ENCODE measurements at regions not wholly inside any gene's neighbourhood (a gene's known extent, or its start where the extent isn't known, plus 50 kb on each side); places are given as distances from the start of the nearest gene placed in this dataset.

DNA sequence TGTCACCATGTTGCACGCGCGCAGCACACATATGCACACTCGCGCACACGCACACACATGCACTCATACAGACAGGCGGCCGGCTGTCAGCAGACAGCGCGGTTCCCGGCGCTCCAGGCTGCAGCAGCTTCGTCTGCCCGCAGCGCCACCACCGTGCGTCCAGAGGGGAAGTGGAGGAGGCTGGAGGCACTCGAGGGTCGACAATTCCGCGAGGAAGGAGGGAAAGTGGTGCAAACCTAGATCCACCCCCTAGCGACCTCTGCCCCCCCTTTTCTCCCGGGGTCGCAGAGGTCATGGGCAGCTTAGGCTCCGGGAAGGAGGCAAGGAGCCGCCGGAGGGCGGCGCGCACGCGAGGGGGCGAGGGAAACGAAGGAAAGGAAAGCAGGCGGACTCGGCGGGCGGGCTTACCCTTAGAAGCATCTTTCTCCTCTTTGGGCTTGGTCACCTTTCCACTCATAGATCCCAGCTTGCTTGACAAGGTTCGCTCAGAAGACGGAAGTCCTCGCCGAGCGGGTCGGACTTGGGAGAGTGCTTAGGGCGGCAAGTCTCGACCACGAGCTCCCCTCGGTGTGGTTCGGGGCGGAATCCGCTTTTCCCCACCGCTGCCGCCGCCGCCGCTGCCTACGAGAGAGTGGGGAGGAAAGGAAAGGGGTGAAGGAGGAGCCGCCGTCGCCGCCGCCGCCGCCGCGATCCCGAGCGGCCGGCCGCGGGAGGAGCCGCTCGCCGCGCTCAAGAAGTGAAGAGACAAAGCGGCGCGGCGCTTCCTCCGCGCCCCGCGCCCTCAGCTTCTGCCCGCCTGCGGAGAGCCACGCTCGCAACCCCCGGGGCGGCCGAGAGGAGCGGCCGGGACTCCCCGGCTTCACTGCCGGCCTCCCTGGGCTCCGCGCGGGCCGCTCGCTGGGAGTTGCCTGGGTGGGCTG lies 326.6 kb upstream of the F9 start:
- CTCF ChIA-PET (ENCODE audit: low intra/inter-chr PET ratio), result no interaction called here
- Histone ChIP-seq H3K9me3 (replicated peaks; ENCODE audit: control insufficient read depth, insufficient read depth, low read depth, low read length) (no peaks in the 10 kb centered on the region), H3K4me1 (replicated peaks in 1 of 2; ENCODE audit: control insufficient read depth in 2 of 2, insufficient read depth in 2 of 2, low read length in 2 of 2) (peaks cover 37 to 40% of the 10 kb centered on the region in 2 experiments; a peak in 4 of 5 replicates), H2AFZ (ENCODE audit: low read depth, low read length) (peak overlapping the region; percentile 63), H4K20me1 (replicated peaks; ENCODE audit: control insufficient read depth, insufficient read depth, low read length) (no peaks in the 10 kb centered on the region), H3K27me3 (ENCODE audit: control insufficient read depth in 2 of 2, insufficient read depth in 2 of 2, low read length in 2 of 2) (no peaks in the 10 kb centered on the region), H3K36me3 (ENCODE audit: control insufficient read depth, insufficient read depth, low read length) (peaks cover 4% of the 10 kb centered on the region; the same call in 1 of the 3 replicates), H3K4me3 (peak overlapping the region; percentile 45), H3K4me2 (ENCODE audit: insufficient read depth, low read length) (peak overlapping the region; percentile 74), H3K27ac (ENCODE audit: extremely low read depth, low read depth, low read length) (peak overlapping the region; percentile 70), H3K9ac (ENCODE audit: insufficient read depth in 1 of 2, low read depth in 2 of 2, low read length in 2 of 2) (peak overlapping the region; percentile 64 to 91), H3K79me2 (ENCODE audit: control insufficient read depth, insufficient read depth, low read length) (peaks cover 13% of the 10 kb centered on the region; the same call in 2 of the 3 replicates), H3K9me1 (ENCODE audit: control insufficient read depth, insufficient read depth, low read length) (no peaks in the 10 kb centered on the region)
- POLR2A ChIA-PET, result interaction anchor here (0.9 to 1.6 kb wide), 3 partner anchors 9 to 35 kb away, joined by 3 to 5 read pairs (median 5); no protein-coding TSS in a partner anchor
- in situ Hi-C loops (cut with MboI) (no loop called here), intact Hi-C loops (cut with micrococcal nuclease) (loop anchor here (5.0 kb wide), 1 partner anchor 77 kb away; no protein-coding TSS in a partner anchor)
- FAIRE-seq, result no peak
- peak in 2 of 4 experiments; percentile 21 to 28 for DNase-seq (ENCODE audit: extremely low read depth in 1 of 4, low spot score in 3 of 4)
- WGBS (ENCODE audit: insufficient coverage, low coverage, missing lambda C conversion rate), result 26% methylated on average over 14 of the region's 99 CpGs
- ATAC-seq, result peak; percentile 25
- BruUV-seq (replicated peaks), result TSS peak; percentile 86
- peak; percentile 51; the same call in 1 of the 2 replicates for TF ChIP-seq L3MBTL2 (IDR thresholded peaks at IDR 0.05)
- TF ChIP-seq HDGF (IDR thresholded peaks at IDR 0.05), result no peak
- peak; percentile 54; the same call in 1 of the 2 replicates for TF ChIP-seq SPI1 (IDR thresholded peaks at IDR 0.05; ENCODE audit: borderline replicate concordance, low read depth, low read length)
- no peak for TF ChIP-seq HSF4 (CRISPR knock-in tag; IDR thresholded peaks at IDR 0.05; ENCODE audit: borderline replicate concordance)
- TF ChIP-seq RBM22 (IDR thresholded peaks at IDR 0.05; ENCODE audit: low read depth, low read length, poor library complexity, severe bottlenecking), result no peak
- TF ChIP-seq ZNF764 (CRISPR knock-in tag; IDR thresholded peaks at IDR 0.05; ENCODE audit: low read depth), result no peak
- TF ChIP-seq RAD21 (CRISPR knock-in tag; conservative IDR thresholded peaks at IDR 0.05 in 1 of 2, IDR thresholded peaks at IDR 0.05 in 1 of 2), result 0 out of 4 replicates have a peak, but pooled peaks of 1 of the 2 experiments have one; percentile 3
- TF ChIP-seq MAZ (CRISPR knock-in tag; conservative IDR thresholded peaks at IDR 0.05 in 1 of 2, IDR thresholded peaks at IDR 0.05 in 1 of 2), result 0 out of 4 replicates have a peak, but pooled peaks of 1 of the 2 experiments have one; percentile 22
- TF ChIP-seq, protein P1, sequence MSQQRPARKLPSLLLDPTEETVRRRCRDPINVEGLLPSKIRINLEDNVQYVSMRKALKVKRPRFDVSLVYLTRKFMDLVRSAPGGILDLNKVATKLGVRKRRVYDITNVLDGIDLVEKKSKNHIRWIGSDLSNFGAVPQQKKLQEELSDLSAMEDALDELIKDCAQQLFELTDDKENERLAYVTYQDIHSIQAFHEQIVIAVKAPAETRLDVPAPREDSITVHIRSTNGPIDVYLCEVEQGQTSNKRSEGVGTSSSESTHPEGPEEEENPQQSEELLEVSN (IDR thresholded peaks at IDR 0.05; ENCODE audit: borderline replicate concordance in 1 of 2, extremely low read depth in 1 of 2, insufficient read depth in 1 of 2, insufficient read length in 1 of 2, low read depth in 1 of 2, low read length in 1 of 2, poor library complexity in 1 of 2, severe bottlenecking in 1 of 2), result peak in 1 of 2 experiments; percentile 80
- peak; percentile 75 for TF ChIP-seq VEZF1 (CRISPR knock-in tag; IDR thresholded peaks at IDR 0.05)
- TF ChIP-seq BRF2 (IDR thresholded peaks at IDR 0.05; ENCODE audit: borderline replicate concordance, insufficient read depth, insufficient read length), result no peak
- TF ChIP-seq POLR2A (conservative IDR thresholded peaks at IDR 0.05), result 0 out of 2 replicates have a peak, but pooled peaks have one; percentile 11
- TF ChIP-seq, protein P2, sequence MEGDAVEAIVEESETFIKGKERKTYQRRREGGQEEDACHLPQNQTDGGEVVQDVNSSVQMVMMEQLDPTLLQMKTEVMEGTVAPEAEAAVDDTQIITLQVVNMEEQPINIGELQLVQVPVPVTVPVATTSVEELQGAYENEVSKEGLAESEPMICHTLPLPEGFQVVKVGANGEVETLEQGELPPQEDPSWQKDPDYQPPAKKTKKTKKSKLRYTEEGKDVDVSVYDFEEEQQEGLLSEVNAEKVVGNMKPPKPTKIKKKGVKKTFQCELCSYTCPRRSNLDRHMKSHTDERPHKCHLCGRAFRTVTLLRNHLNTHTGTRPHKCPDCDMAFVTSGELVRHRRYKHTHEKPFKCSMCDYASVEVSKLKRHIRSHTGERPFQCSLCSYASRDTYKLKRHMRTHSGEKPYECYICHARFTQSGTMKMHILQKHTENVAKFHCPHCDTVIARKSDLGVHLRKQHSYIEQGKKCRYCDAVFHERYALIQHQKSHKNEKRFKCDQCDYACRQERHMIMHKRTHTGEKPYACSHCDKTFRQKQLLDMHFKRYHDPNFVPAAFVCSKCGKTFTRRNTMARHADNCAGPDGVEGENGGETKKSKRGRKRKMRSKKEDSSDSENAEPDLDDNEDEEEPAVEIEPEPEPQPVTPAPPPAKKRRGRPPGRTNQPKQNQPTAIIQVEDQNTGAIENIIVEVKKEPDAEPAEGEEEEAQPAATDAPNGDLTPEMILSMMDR (IDR thresholded peaks at IDR 0.05 in 2 of 3, conservative IDR thresholded peaks at IDR 0.05 in 1 of 3; ENCODE audit: insufficient read depth in 2 of 3, low read depth in 1 of 3, low read length in 3 of 3), result peak in 2 of 3 experiments; percentile 16 to 17; a peak in 1 of 6 replicates
